ENCODE measurements at regions not wholly inside any gene's neighbourhood (a gene's known extent, or its start where the extent isn't known, plus 50 kb on each side); places are given as distances from the start of the nearest gene placed in this dataset.

- peak; percentile 84 for ATAC-seq
- peak overlapping the region; percentile 72 for H3K4me2 ChIP-seq (ENCODE audit: low read length)
- H3K36me3 ChIP-seq (ENCODE audit: low read depth, low read length): no peaks in the 10 kb centered on the region
- H3K9me3 ChIP-seq (ENCODE audit: low read length): no peaks in the 10 kb centered on the region
- no peaks in the 10 kb centered on the region for H3K79me2 ChIP-seq (ENCODE audit: low read length)
- intact Hi-C loops (cut with micrococcal nuclease): loop anchor here (1.0 to 5.0 kb wide), 4 partner anchors 166 to 400 kb away; partner anchors contain the start of gene DIAPH2
- ChIA-PET CTCF (interaction anchor here (0.5 kb wide), 1 partner anchor 1330 kb away, joined by 3 read pairs; no protein-coding TSS in a partner anchor), POLR2A (ENCODE audit: unreplicated experiment) (no interaction called here)
- H3F3A ChIP-seq (ENCODE audit: low read length, unreplicated experiment): no peaks in the 10 kb centered on the region
- no peaks in the 10 kb centered on the region for H3K9me2 ChIP-seq (replicated peaks; ENCODE audit: low read length)
- no peak overlapping the region for H3K9ac ChIP-seq (ENCODE audit: low read length)
- H3K27ac ChIP-seq (ENCODE audit: low read length): no peak overlapping the region
- H2AFZ ChIP-seq (ENCODE audit: low read length): peak overlapping the region; percentile 41; the same call in 1 of the 2 replicates
- TF ChIP-seq CTCF (conservative IDR thresholded peaks at IDR 0.05; ENCODE audit: low read depth, low read length) (peak; percentile 81), EZH2phosphoT487 (IDR thresholded peaks at IDR 0.05; ENCODE audit: borderline replicate concordance, low read length) (no peak)
- peak overlapping the region; percentile 55 for H3K4me3 ChIP-seq (ENCODE audit: low read length)
- no peaks in the 10 kb centered on the region; the same call in 1 of the 2 replicates for H3K4me1 ChIP-seq (ENCODE audit: insufficient read depth, low read length)
- peak; percentile 75 for DNase-seq
- H4K20me1 ChIP-seq (ENCODE audit: low read length): no peaks in the 10 kb centered on the region
- no peaks in the 10 kb centered on the region for H3K27me3 ChIP-seq (ENCODE audit: low read length)
- no TSS peak for BruUV-seq (replicated peaks)
These were observed 312.2 kb upstream of the DIAPH2 start for GRCh38 chrX:96372313-96373046.

GRCh38 chrX:96373047-96373355 lies 311.6 kb upstream of the DIAPH2 start:
- Histone ChIP-seq H3K9me2 (replicated peaks; ENCODE audit: low read length) (no peaks in the 10 kb centered on the region), H3K9ac (ENCODE audit: low read length) (no peak overlapping the region), H3K79me2 (ENCODE audit: low read length) (no peaks in the 10 kb centered on the region), H3K9me3 (ENCODE audit: low read length) (no peaks in the 10 kb centered on the region), H3K4me3 (ENCODE audit: low read length) (no peak overlapping the region), H3K27me3 (ENCODE audit: low read length) (no peaks in the 10 kb centered on the region), H2AFZ (ENCODE audit: low read length) (no peak overlapping the region), H3K4me2 (ENCODE audit: low read length) (no peak overlapping the region), H3K4me1 (ENCODE audit: insufficient read depth, low read length) (no peaks in the 10 kb centered on the region; the same call in 1 of the 2 replicates), H3K36me3 (ENCODE audit: low read depth, low read length) (no peaks in the 10 kb centered on the region), H4K20me1 (ENCODE audit: low read length) (no peaks in the 10 kb centered on the region), H3F3A (ENCODE audit: low read length, unreplicated experiment) (no peaks in the 10 kb centered on the region), H3K27ac (ENCODE audit: low read length) (no peak overlapping the region)
- ATAC-seq (no peak; the same call in 1 of the 2 replicates), DNase-seq (no peak)
- ChIA-PET POLR2A (ENCODE audit: unreplicated experiment) (no interaction called here), CTCF (interaction anchor here (0.5 kb wide), 1 partner anchor 1329 kb away, joined by 3 read pairs; no protein-coding TSS in a partner anchor)
- TF ChIP-seq EZH2 (IDR thresholded peaks at IDR 0.05; ENCODE audit: low read length, unreplicated experiment) (no peak), CTCF (conservative IDR thresholded peaks at IDR 0.05; ENCODE audit: low read depth, low read length) (no peak), EZH2phosphoT487 (IDR thresholded peaks at IDR 0.05; ENCODE audit: borderline replicate concordance, low read length) (no peak)
- no TSS peak for BruUV-seq (replicated peaks)
- intact Hi-C loops (cut with micrococcal nuclease): loop anchor here (1.0 to 5.0 kb wide), 4 partner anchors 165 to 399 kb away; partner anchors contain the start of gene DIAPH2

- POLR2A ChIA-PET (ENCODE audit: unreplicated experiment): no interaction called here
- H3F3A ChIP-seq (ENCODE audit: low read length, unreplicated experiment): no peaks in the 10 kb centered on the region
- peaks cover 3% of the 10 kb centered on the region; the same call in 1 of the 2 replicates for H3K4me1 ChIP-seq (ENCODE audit: insufficient read depth, low read length)
- CTCF ChIA-PET: no interaction called here
- H3K79me2 ChIP-seq (ENCODE audit: low read length): no peaks in the 10 kb centered on the region
- no peak overlapping the region for H3K27ac ChIP-seq (ENCODE audit: low read length)
- H3K9ac ChIP-seq (ENCODE audit: low read length): no peak overlapping the region
- no peak overlapping the region for H3K4me3 ChIP-seq (ENCODE audit: low read length)
- no peak overlapping the region for H2AFZ ChIP-seq (ENCODE audit: low read length)
- no peaks in the 10 kb centered on the region for H3K9me3 ChIP-seq (ENCODE audit: low read length)
- no peaks in the 10 kb centered on the region for H3K36me3 ChIP-seq (ENCODE audit: low read depth, low read length)
- no peaks in the 10 kb centered on the region for H3K27me3 ChIP-seq (ENCODE audit: low read length)
- intact Hi-C loops (cut with micrococcal nuclease): no loop called here
- DNase-seq (no peak), ATAC-seq (no peak)
- TF ChIP-seq EZH2phosphoT487 (IDR thresholded peaks at IDR 0.05; ENCODE audit: borderline replicate concordance, low read length) (no peak), EZH2 (IDR thresholded peaks at IDR 0.05; ENCODE audit: low read length, unreplicated experiment) (no peak), CTCF (conservative IDR thresholded peaks at IDR 0.05; ENCODE audit: low read depth, low read length) (no peak)
- H4K20me1 ChIP-seq (ENCODE audit: low read length): no peaks in the 10 kb centered on the region
- BruUV-seq (replicated peaks): no TSS peak
- H3K4me2 ChIP-seq (ENCODE audit: low read length): no peak overlapping the region
- no peaks in the 10 kb centered on the region for H3K9me2 ChIP-seq (replicated peaks; ENCODE audit: low read length)
These were observed 308.4 kb upstream of the DIAPH2 start for GRCh38 chrX:96376266-96376665.
